HG03108 (cell line): ENCODE measurements at regions not wholly inside any gene's neighbourhood (a gene's known extent, or its start where the extent isn't known, plus 50 kb on each side); places are given as distances from the start of the nearest gene placed in this dataset.
"Not testable (repeated sequence)": the region's sequence is repeated elsewhere in the genome, so short reads cannot be mapped to it uniquely, and the experiment has no call there.

ENCODE experiments used
- ATAC-seq: cut with Tn5 transposase; IDR thresholded peaks from one replicate; pipeline ENCODE4 v1.9.1; 2021; ENCODE audit warnings: moderate library complexity; ENCODE audit not compliant: unreplicated experiment

GRCh38 chr11:23453522-23453921, 593.2 kb upstream of the CCDC179 start:
- ATAC-seq: no peak

GRCh38 chr11:23455321-23455891, 595.1 kb upstream of the CCDC179 start:
- ATAC-seq: no peak

- ATAC-seq: no peak
Measured at GRCh38 chr11:23457641-23458040, 597.4 kb upstream of the CCDC179 start.

- ATAC-seq: no peak
Measured at GRCh38 chr11:23471878-23472277, 611.6 kb upstream of the CCDC179 start.

GRCh38 chr11:23473782-23474181, 613.5 kb upstream of the CCDC179 start:
- ATAC-seq: no peak

GRCh38 chr11:23480736-23481135, 620.5 kb upstream of the CCDC179 start:
- no peak for ATAC-seq

- not testable (repeated sequence) for ATAC-seq
Measured at GRCh38 chr11:23484146-23484545, 623.9 kb upstream of the CCDC179 start.

- not testable (repeated sequence) for ATAC-seq
Measured at GRCh38 chr11:23484618-23485017, 624.3 kb upstream of the CCDC179 start.

- ATAC-seq: no peak
Measured at GRCh38 chr11:23490557-23491235, 630.4 kb upstream of the CCDC179 start.

GRCh38 chr11:23494981-23495380, 634.7 kb upstream of the CCDC179 start:
- no peak for ATAC-seq

GRCh38 chr11:23496340-23496739, 636.1 kb upstream of the CCDC179 start:
- no peak for ATAC-seq

- no peak for ATAC-seq
Measured at GRCh38 chr11:23497040-23497439, 636.8 kb upstream of the CCDC179 start.

- ATAC-seq: no peak
Measured at GRCh38 chr11:23502389-23502788, 642.1 kb upstream of the CCDC179 start.

- ATAC-seq: no peak
Measured at GRCh38 chr11:23502826-23503225, 642.6 kb upstream of the CCDC179 start.

GRCh38 chr11:23509023-23509422, 648.7 kb upstream of the CCDC179 start:
- no peak for ATAC-seq

GRCh38 chr11:23509821-23510220, 649.5 kb upstream of the CCDC179 start:
- no peak for ATAC-seq

GRCh38 chr11:23519194-23519593, 658.9 kb upstream of the CCDC179 start:
- no peak for ATAC-seq

GRCh38 chr11:23520226-23520960, 660.1 kb upstream of the CCDC179 start:
- no peak for ATAC-seq

- ATAC-seq: no peak
Measured at GRCh38 chr11:23536907-23537306, 676.6 kb upstream of the CCDC179 start.

GRCh38 chr11:23539556-23539955, 679.3 kb upstream of the CCDC179 start:
- ATAC-seq: no peak

- ATAC-seq: peak; percentile 62
Measured at GRCh38 chr11:23540101-23540561, 679.9 kb upstream of the CCDC179 start.

GRCh38 chr11:23542189-23542588, 681.9 kb upstream of the CCDC179 start:
- ATAC-seq: no peak
